ENCODE measurements at regions not wholly inside any gene's neighbourhood (a gene's known extent, or its start where the extent isn't known, plus 50 kb on each side); places are given as distances from the start of the nearest gene placed in this dataset.

GRCh38 chr13:107576430-107576829 is 638.9 kb downstream of the LIG4 start:
- TF ChIP-seq CTCF (IDR thresholded peaks at IDR 0.05) (no peak), POLR2A (IDR thresholded peaks at IDR 0.05) (no peak)
